Mesodermal cell (in vitro differentiated cells): ENCODE measurements at regions not wholly inside any gene's neighbourhood (a gene's known extent, or its start where the extent isn't known, plus 50 kb on each side); places are given as distances from the start of the nearest gene placed in this dataset.
A peak's percentile ranks its signal among the peaks of the same experiment; 100 is the strongest.
"Not testable (repeated sequence)": the region's sequence is repeated elsewhere in the genome, so short reads cannot be mapped to it uniquely, and the experiment has no call there.

Source experiments
- H3K27ac ChIP-seq: 2 replicates; pipeline ENCODE4 v1.7.0; 2013; ENCODE audit warnings: mild to moderate bottlenecking, low read depth, low read length, moderate library complexity; ENCODE audit not compliant: severe bottlenecking
- H3K36me3 ChIP-seq: 2 replicates; pipeline ENCODE4 v1.7.1; 2013; ENCODE audit warnings: mild to moderate bottlenecking, low read length, moderate library complexity; ENCODE audit not compliant: control insufficient read depth, insufficient read depth
- H3K4me1 ChIP-seq: one replicate; pipeline ENCODE4 v1.7.1; 2013; ENCODE audit warnings: mild to moderate bottlenecking, low read length; ENCODE audit not compliant: insufficient read depth, control insufficient read depth, poor library complexity, severe bottlenecking
- H3K4me3 ChIP-seq: 2 replicates; pipeline ENCODE4 v1.7.0; 2013; ENCODE audit warnings: low read length, control low read depth, mild to moderate bottlenecking; ENCODE audit not compliant: insufficient read depth, poor library complexity, severe bottlenecking; ENCODE audit errors: extremely low read depth
- H3K9me3 ChIP-seq: 2 replicates; pipeline ENCODE4 v1.7.1; 2013; ENCODE audit warnings: mild to moderate bottlenecking, low read length, moderate library complexity; ENCODE audit not compliant: control insufficient read depth
- WGBS, 2 experiments: methylation state at CpG; one replicate each; pipeline ENCODE4 v1.1.5; 2013; ENCODE audit warnings: missing lambda C conversion rate in 2 of 2; ENCODE audit not compliant: insufficient coverage in 2 of 2; 5-methylcytosine and 5-hydroxymethylcytosine counted together

DNA sequence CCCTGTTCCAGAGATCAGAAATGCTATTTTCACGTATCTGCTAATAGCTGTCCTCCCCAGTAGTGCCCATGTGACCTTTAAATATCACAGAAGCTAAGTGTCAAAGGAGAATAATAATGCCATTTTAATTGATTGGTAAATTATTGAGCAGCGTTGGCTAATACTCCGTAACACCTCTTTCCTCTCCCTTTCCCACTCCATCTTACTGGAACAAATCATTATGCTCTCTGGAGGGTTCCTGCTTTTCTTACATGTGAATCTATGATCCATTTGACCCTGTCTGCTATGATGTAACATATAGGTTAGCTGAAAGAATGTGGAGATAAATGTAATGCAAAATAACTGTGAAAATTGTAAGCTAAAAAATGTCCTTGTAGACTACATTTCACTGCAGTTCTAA, 383.6 kb upstream of the GYPC start:
- H3K36me3 ChIP-seq = no peaks in the 10 kb centered on the region
- WGBS, 2 experiments = 100% methylated on average over 1 of the region's 3 CpGs; no CpG with 5 or more reads in 1 of the 2 experiments

DNA sequence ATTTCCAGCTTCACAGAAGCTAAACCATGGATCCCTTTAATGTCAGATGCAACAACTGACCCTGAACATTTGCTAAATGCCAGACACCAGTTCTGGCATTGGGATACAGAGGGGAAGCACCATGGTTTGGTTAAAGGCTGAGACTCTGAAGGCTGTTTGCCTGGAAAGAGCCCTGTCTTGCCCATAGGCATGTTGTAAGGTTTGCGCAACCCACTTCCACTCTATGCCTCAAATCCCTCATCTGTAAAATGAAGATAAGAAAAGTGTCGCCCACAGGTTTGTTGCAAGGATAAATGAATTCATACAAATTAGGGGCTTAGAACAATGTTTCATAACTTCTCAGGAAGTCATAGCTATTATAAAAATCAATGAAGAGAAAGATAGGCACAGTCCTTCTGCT, 380.9 kb upstream of the GYPC start:
- Histone ChIP-seq H3K36me3 (no peaks in the 10 kb centered on the region), H3K27ac (no peak overlapping the region), H3K4me3 (no peak overlapping the region), H3K4me1 (no peaks in the 10 kb centered on the region), H3K9me3 (no peaks in the 10 kb centered on the region)
- WGBS, 2 experiments = no CpG with 5 or more reads among the region's 2 CpGs

More for the DNA sequence above, 383.6 kb upstream of the GYPC start:
- Histone ChIP-seq H3K4me1 (no peaks in the 10 kb centered on the region), H3K9me3 (no peaks in the 10 kb centered on the region), H3K27ac (no peak overlapping the region), H3K4me3 (no peak overlapping the region)

DNA sequence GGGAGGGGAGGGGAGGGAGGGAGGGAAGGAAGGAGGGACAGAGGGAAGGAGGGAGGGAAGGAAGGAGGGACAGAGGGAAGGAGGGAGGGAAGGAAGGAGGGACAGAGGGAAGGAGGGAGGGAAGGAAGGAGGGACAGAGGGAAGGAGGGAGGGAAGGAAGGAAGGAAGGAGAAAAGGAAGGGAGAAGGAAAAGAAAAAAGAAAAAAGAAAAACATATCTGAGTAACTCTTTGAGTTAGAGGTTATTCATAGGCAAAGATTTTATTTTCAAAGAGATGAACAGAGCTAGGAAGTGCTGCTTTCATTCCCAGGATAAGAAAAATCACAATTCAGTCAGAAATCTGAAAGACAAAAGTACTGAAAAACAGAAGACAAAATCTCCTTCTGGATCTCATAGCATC, 379.7 kb upstream of the GYPC start:
- H3K36me3 ChIP-seq, H3K4me3 ChIP-seq, H3K27ac ChIP-seq, H3K4me1 ChIP-seq, H3K9me3 ChIP-seq: not testable (repeated sequence)

DNA sequence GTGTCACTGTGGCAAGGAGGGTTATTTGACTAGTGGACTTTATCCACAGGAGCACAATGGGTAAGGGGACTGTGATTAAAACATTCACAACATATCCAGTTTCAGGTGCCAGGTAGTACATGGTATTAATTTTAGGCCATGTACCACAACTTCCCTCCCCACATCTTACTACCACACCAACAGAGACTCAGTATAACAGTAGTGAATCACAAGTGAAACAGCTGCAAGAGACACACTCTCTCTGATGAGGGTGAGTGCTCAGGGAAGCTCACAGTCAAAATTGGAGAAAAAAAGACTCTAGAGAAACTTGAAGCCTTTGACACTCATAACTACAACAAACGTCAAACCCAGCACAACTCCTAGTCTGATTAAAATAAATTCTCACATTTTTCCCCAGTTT, 367.6 kb upstream of the GYPC start:
- no peaks in the 10 kb centered on the region for H3K9me3 ChIP-seq
- H3K36me3 ChIP-seq = no peaks in the 10 kb centered on the region
- no peak overlapping the region for H3K4me3 ChIP-seq
- H3K27ac ChIP-seq = no peak overlapping the region
- H3K4me1 ChIP-seq = no peaks in the 10 kb centered on the region
- WGBS, 2 experiments = no CpG with 5 or more reads among the region's 1 CpG

GRCh38 chr2:126293962-126294361, 362.0 kb upstream of the GYPC start:
- H3K4me3 ChIP-seq, H3K9me3 ChIP-seq, H3K27ac ChIP-seq, H3K4me1 ChIP-seq, H3K36me3 ChIP-seq: not testable (repeated sequence)
- WGBS, 2 experiments = no CpG with 5 or more reads among the region's 1 CpG

DNA sequence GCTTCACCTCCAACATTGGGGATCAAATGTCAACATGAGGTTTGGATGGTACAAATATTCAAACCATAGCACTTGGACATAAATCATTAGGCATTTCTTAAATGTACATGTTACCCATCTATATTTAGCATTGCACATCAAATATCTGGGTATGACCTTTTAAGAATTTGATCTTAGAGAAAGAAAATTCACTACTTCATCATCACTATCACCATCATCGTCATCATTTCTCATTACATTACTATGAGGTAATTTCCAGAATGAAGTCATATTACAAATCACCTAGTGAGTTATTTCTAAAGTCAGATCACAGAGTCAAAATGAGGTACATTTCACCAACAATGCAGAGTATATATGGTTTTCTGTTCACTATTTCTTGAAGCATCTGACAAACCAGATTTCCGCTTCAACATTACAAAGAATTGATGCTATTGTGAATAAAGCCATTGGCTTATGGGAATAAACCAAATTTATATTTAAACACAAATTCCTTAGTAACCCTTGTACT, 356.4 kb upstream of the GYPC start:
- WGBS, 2 experiments = no CpG with 5 or more reads among the region's 2 CpGs

DNA sequence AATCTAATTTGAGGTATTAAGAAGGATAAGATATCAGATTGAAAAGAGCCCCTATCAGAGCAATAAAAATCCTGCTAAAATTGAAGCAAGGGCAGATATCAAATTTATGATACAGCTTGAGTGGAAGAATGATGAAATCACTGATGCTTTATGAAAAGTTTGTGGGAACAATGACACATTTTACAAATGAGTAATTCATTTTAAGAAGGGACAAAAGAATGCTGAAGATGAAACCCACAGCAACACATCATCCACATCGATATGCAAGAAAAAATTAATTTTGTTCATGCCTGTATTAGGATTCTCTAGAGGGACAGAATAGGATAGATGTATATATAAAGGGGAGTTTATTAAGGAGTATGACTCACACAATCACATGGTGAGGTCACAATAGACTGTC, 355.6 kb upstream of the GYPC start:
- Histone ChIP-seq H3K36me3 (no peaks in the 10 kb centered on the region), H3K27ac (no peak overlapping the region), H3K9me3 (no peaks in the 10 kb centered on the region), H3K4me3 (no peak overlapping the region), H3K4me1 (peaks cover 11% of the 10 kb centered on the region)
- no CpG with 5 or more reads among the region's 1 CpG for WGBS, 2 experiments

More for the DNA sequence above, 356.4 kb upstream of the GYPC start:
- no peaks in the 10 kb centered on the region for H3K36me3 ChIP-seq
- H3K27ac ChIP-seq = no peak overlapping the region
- H3K4me1 ChIP-seq = peaks cover 11% of the 10 kb centered on the region
- no peaks in the 10 kb centered on the region for H3K9me3 ChIP-seq
- no peak overlapping the region for H3K4me3 ChIP-seq

GRCh38 chr2:126302043-126302442, 353.9 kb upstream of the GYPC start:
- Histone ChIP-seq H3K27ac (peak overlapping the region; percentile 93), H3K4me1 (peaks cover 11% of the 10 kb centered on the region), H3K9me3 (no peaks in the 10 kb centered on the region), H3K4me3 (no peak overlapping the region), H3K36me3 (no peaks in the 10 kb centered on the region)
- 52 to 68% methylated on average over 2 of the region's 3 CpGs for WGBS, 2 experiments

DNA sequence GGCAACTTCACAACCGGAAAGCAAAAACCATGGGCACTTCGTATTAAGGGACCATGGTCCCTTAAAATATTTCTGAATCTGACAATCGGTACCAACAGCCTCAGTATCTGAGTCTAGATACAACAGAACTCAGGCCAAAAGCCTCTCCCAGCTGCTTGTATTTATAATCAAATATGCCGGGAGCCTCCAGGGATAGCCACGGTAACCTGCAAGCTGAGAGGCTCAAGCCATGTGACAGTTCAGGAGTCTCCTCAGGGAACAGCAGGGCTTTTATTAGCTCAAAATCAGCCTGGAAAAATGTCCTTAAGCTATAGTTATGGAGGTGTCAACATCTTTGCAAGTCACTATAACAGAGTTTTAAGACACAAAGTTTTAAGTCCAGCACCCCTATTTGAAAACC, 352.8 kb upstream of the GYPC start:
- Histone ChIP-seq H3K9me3 (no peaks in the 10 kb centered on the region), H3K36me3 (no peaks in the 10 kb centered on the region), H3K4me1 (peaks cover 11% of the 10 kb centered on the region), H3K27ac (no peak overlapping the region), H3K4me3 (no peak overlapping the region)
- 79 to 100% methylated on average over 2 to 5 of the region's 5 CpGs for WGBS, 2 experiments

- Histone ChIP-seq H3K27ac (no peak overlapping the region), H3K36me3 (no peaks in the 10 kb centered on the region)
- WGBS, 2 experiments = 80 to 100% methylated on average over 1 to 2 of the region's 2 CpGs
Observed at GRCh38 chr2:126304154-126304553, 351.8 kb upstream of the GYPC start.

DNA sequence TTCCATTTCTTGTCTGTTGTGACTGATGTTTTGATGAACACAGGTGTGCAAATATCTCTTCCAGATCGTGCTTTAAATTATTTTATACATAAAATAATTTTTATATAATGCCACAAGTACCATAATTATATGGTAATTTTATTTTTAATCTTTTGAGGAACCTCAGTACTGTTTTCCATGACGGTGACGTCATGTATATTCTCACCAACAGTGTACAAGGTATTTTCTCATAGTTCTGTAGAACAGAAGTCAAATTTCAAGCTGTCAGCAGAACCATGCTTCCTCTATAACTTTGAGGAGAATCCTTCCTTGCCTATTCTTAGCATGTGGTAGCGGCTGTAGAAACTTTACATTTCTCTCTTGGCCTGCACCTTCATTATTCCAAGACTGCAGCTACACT, 349.4 kb upstream of the GYPC start:
- Histone ChIP-seq H3K4me1 (peaks cover 11% of the 10 kb centered on the region), H3K36me3 (no peaks in the 10 kb centered on the region), H3K4me3 (no peak overlapping the region), H3K9me3 (no peaks in the 10 kb centered on the region), H3K27ac (no peak overlapping the region)
- WGBS, 2 experiments = 80 to 89% methylated on average over 1 to 2 of the region's 4 CpGs

More at GRCh38 chr2:126304154-126304553, 351.8 kb upstream of the GYPC start:
- Histone ChIP-seq H3K4me3 (no peak overlapping the region), H3K9me3 (no peaks in the 10 kb centered on the region), H3K4me1 (peaks cover 11% of the 10 kb centered on the region)
